NB4 (cell line): ENCODE measurements at regions not wholly inside any gene's neighbourhood (a gene's known extent, or its start where the extent isn't known, plus 50 kb on each side); places are given as distances from the start of the nearest gene placed in this dataset.

Experiments used
- MAX ChIP-seq: IDR thresholded peaks from 2 replicates; pipeline ENCODE4 v1.6.1; 2011; ENCODE audit warnings: low read depth, low read length
- POLR2A ChIP-seq: IDR thresholded peaks from 2 replicates; pipeline ENCODE4 v1.6.1; 2011; ENCODE audit warnings: mild to moderate bottlenecking; ENCODE audit not compliant: insufficient read length; ENCODE audit errors: extremely low read depth
- TF ChIP-seq, protein P1 (sequence below): IDR thresholded peaks from one replicate; pipeline ENCODE4 v1.5.1; 2012; ENCODE audit warnings: low read depth, low read length

GRCh38 chr14:55975281-55975910 is 142.8 kb upstream of the PELI2 start:
- TF ChIP-seq, protein P1, sequence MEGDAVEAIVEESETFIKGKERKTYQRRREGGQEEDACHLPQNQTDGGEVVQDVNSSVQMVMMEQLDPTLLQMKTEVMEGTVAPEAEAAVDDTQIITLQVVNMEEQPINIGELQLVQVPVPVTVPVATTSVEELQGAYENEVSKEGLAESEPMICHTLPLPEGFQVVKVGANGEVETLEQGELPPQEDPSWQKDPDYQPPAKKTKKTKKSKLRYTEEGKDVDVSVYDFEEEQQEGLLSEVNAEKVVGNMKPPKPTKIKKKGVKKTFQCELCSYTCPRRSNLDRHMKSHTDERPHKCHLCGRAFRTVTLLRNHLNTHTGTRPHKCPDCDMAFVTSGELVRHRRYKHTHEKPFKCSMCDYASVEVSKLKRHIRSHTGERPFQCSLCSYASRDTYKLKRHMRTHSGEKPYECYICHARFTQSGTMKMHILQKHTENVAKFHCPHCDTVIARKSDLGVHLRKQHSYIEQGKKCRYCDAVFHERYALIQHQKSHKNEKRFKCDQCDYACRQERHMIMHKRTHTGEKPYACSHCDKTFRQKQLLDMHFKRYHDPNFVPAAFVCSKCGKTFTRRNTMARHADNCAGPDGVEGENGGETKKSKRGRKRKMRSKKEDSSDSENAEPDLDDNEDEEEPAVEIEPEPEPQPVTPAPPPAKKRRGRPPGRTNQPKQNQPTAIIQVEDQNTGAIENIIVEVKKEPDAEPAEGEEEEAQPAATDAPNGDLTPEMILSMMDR: no peak
- TF ChIP-seq POLR2A (no peak), MAX (no peak)
